RWPE2 (cell line): ENCODE measurements at regions not wholly inside any gene's neighbourhood (a gene's known extent, or its start where the extent isn't known, plus 50 kb on each side); places are given as distances from the start of the nearest gene placed in this dataset.

Source experiments
- ATAC-seq: fragments of 200-7000 bp; cut with Tn5 transposase; 3 replicates; pipeline ENCODE4 v1.9.1; 2021; ENCODE audit warnings: low read depth
- DNase-seq: peaks from one replicate; pipeline ENCODE4 v3.0.0-alpha.2; 2020; ENCODE audit warnings: low spot score
- H3K27ac ChIP-seq: fragments of 450-650 bp; 2 replicates; pipeline ENCODE4 v1.5.1; 2017; ENCODE audit warnings: mild to moderate bottlenecking; ENCODE audit not compliant: poor library complexity, severe bottlenecking
- H3K27me3 ChIP-seq: fragments of 250-450 bp; sonication (Bioruptor Pico); 2 replicates; pipeline ENCODE4 v1.5.1; 2021; ENCODE audit warnings: mild to moderate bottlenecking, moderate library complexity; ENCODE audit not compliant: insufficient read depth, poor library complexity, severe bottlenecking
- H3K36me3 ChIP-seq: fragments of 250-450 bp; sonication (Bioruptor Pico); 2 replicates; pipeline ENCODE4 v1.5.1; 2020; ENCODE audit warnings: low read depth, mild to moderate bottlenecking, moderate library complexity
- H3K4me1 ChIP-seq: fragments of 250-450 bp; sonication (Bioruptor Pico); 2 replicates; pipeline ENCODE4 v1.5.1; 2021; ENCODE audit warnings: mild to moderate bottlenecking, moderate library complexity; ENCODE audit not compliant: insufficient read depth, poor library complexity, severe bottlenecking
- H3K4me3 ChIP-seq: fragments of 250-450 bp; sonication (Bioruptor Pico); 2 replicates; pipeline ENCODE4 v1.5.1; 2021; ENCODE audit warnings: mild to moderate bottlenecking, moderate library complexity; ENCODE audit not compliant: severe bottlenecking
- H3K9me3 ChIP-seq: fragments of 250-450 bp; sonication (Bioruptor Pico); 2 replicates; pipeline ENCODE4 v1.5.1; 2021; ENCODE audit warnings: mild to moderate bottlenecking, moderate library complexity; ENCODE audit not compliant: severe bottlenecking
- CTCF ChIP-seq: fragments of 450-650 bp; IDR thresholded peaks from one replicate; pipeline ENCODE4 v1.5.1; 2017; ENCODE audit warnings: mild to moderate bottlenecking, moderate library complexity; ENCODE audit not compliant: poor library complexity, severe bottlenecking

GRCh38 chr3:115436767-115437301, 186.5 kb upstream of the GAP43 start:
- Histone ChIP-seq H3K4me1 (peaks cover 8% of the 10 kb centered on the region), H3K36me3 (no peaks in the 10 kb centered on the region), H3K4me3 (no peak overlapping the region), H3K9me3 (no peaks in the 10 kb centered on the region), H3K27me3 (no peaks in the 10 kb centered on the region), H3K27ac (peak overlapping the region; percentile 13)
- ATAC-seq: peak; percentile 92
- peak; percentile 62 for TF ChIP-seq CTCF
- peak; percentile 71 for DNase-seq

- TF ChIP-seq CTCF: no peak
- no peak for ATAC-seq
Measured at GRCh38 chr3:115438799-115439198, 184.5 kb upstream of the GAP43 start.

GRCh38 chr3:115445559-115445958, 177.8 kb upstream of the GAP43 start:
- DNase-seq (no peak), ATAC-seq (no peak)
- TF ChIP-seq CTCF: no peak
- no peaks in the 10 kb centered on the region for H3K27me3 ChIP-seq
- H3K4me3 ChIP-seq: no peak overlapping the region
- H3K27ac ChIP-seq: no peak overlapping the region
- H3K4me1 ChIP-seq: no peaks in the 10 kb centered on the region
- no peaks in the 10 kb centered on the region for H3K36me3 ChIP-seq
- no peaks in the 10 kb centered on the region for H3K9me3 ChIP-seq

More at GRCh38 chr3:115438799-115439198, 184.5 kb upstream of the GAP43 start:
- H3K4me1 ChIP-seq: peaks cover 8% of the 10 kb centered on the region
- H3K27ac ChIP-seq: no peak overlapping the region
- no peaks in the 10 kb centered on the region for H3K36me3 ChIP-seq
- H3K9me3 ChIP-seq: no peaks in the 10 kb centered on the region
- H3K4me3 ChIP-seq: no peak overlapping the region
- no peaks in the 10 kb centered on the region for H3K27me3 ChIP-seq
- no peak for DNase-seq

GRCh38 chr3:115448851-115449250, 174.5 kb upstream of the GAP43 start:
- no peak overlapping the region for H3K27ac ChIP-seq
- no peak overlapping the region for H3K4me3 ChIP-seq
- no peaks in the 10 kb centered on the region for H3K36me3 ChIP-seq
- ATAC-seq (no peak), DNase-seq (no peak)
- H3K27me3 ChIP-seq: no peaks in the 10 kb centered on the region
- no peak for TF ChIP-seq CTCF
- no peaks in the 10 kb centered on the region for H3K4me1 ChIP-seq
- H3K9me3 ChIP-seq: no peaks in the 10 kb centered on the region

- ATAC-seq: no peak
- Histone ChIP-seq H3K36me3 (no peaks in the 10 kb centered on the region), H3K4me3 (no peak overlapping the region), H3K9me3 (no peaks in the 10 kb centered on the region), H3K27me3 (peaks cover 4% of the 10 kb centered on the region), H3K4me1 (no peaks in the 10 kb centered on the region), H3K27ac (no peak overlapping the region)
- TF ChIP-seq CTCF: no peak
- DNase-seq: no peak
Measured at GRCh38 chr3:115450036-115450435, 173.3 kb upstream of the GAP43 start.
